Stimulated activated CD4-positive, alpha-beta T cell treated with anti-CD3 and anti-CD28 coated beads, Interleukin-2, amount 100 ng/mL, for 24 hours (primary cell): ENCODE measurements at regions not wholly inside any gene's neighbourhood (a gene's known extent, or its start where the extent isn't known, plus 50 kb on each side); places are given as distances from the start of the nearest gene placed in this dataset.

Experiments
- DNase-seq, 2 donors: peaks; one replicate each; pipeline ENCODE4 v3.0.0-alpha.2; 2020

- no peak for DNase-seq
Observed at GRCh38 chr7:128145191-128145590, 95.9 kb upstream of the LEP start.

- DNase-seq: no peak
Observed at GRCh38 chr7:128146052-128146451, 95.0 kb upstream of the LEP start.

GRCh38 chr7:128148676-128149075 is 92.4 kb upstream of the LEP start:
- DNase-seq: no peak

GRCh38 chr7:128150223-128150865 is 90.7 kb upstream of the LEP start:
- no peak for DNase-seq

- DNase-seq: no peak
Observed at GRCh38 chr7:128151635-128152034, 89.4 kb upstream of the LEP start.

- DNase-seq: no peak
Observed at GRCh38 chr7:128152721-128153120, 88.4 kb upstream of the LEP start.

- no peak for DNase-seq
Observed at GRCh38 chr7:128153436-128153835, 87.6 kb upstream of the LEP start.

GRCh38 chr7:128154504-128154903 is 86.6 kb upstream of the LEP start:
- no peak for DNase-seq

GRCh38 chr7:128155100-128155740 is 85.9 kb upstream of the LEP start:
- no peak for DNase-seq

GRCh38 chr7:128157906-128158305 is 83.2 kb upstream of the LEP start:
- DNase-seq: no peak

GRCh38 chr7:128158370-128158769 is 82.7 kb upstream of the LEP start:
- no peak for DNase-seq

GRCh38 chr7:128160296-128160695 is 80.8 kb upstream of the LEP start:
- no peak for DNase-seq

- no peak for DNase-seq
Observed at GRCh38 chr7:128161466-128162125, 79.5 kb upstream of the LEP start.

- no peak for DNase-seq
Observed at GRCh38 chr7:128162666-128163065, 78.4 kb upstream of the LEP start.

GRCh38 chr7:128163473-128163872 is 77.6 kb upstream of the LEP start:
- DNase-seq: no peak

- DNase-seq: peak in 1 of 2 donors; percentile 13
Observed at GRCh38 chr7:128164061-128164954, 76.8 kb upstream of the LEP start.

GRCh38 chr7:128164955-128165670 is 76.0 kb upstream of the LEP start:
- DNase-seq: no peak

- DNase-seq: no peak
Observed at GRCh38 chr7:128165927-128166420, 75.1 kb upstream of the LEP start.

- peak in 1 of 2 donors; percentile 23 for DNase-seq
Observed at GRCh38 chr7:128166603-128167041, 74.5 kb upstream of the LEP start.

GRCh38 chr7:128167042-128167701 is 73.9 kb upstream of the LEP start:
- DNase-seq: peak in 1 of 2 donors; percentile 27

- peak in 1 of 2 donors; percentile 8 for DNase-seq
Observed at GRCh38 chr7:128167791-128168666, 73.0 kb upstream of the LEP start.
